Muscle of leg (tissue), 3 donors: ENCODE measurements at regions not wholly inside any gene's neighbourhood (a gene's known extent, or its start where the extent isn't known, plus 50 kb on each side); places are given as distances from the start of the nearest gene placed in this dataset.
"Not testable (repeated sequence)": the region's sequence is repeated elsewhere in the genome, so short reads cannot be mapped to it uniquely, and the experiment has no call there.

ENCODE experiments used
- DNase-seq: peaks from one replicate; pipeline ENCODE4 v3.0.0; 2013
- H3K27ac ChIP-seq: one replicate; pipeline ENCODE4 v1.5.1; 2013; ENCODE audit warnings: mild to moderate bottlenecking, low read length, control low read depth
- H3K27me3 ChIP-seq: one replicate; pipeline ENCODE4 v1.6.1; 2013; ENCODE audit warnings: low read length; ENCODE audit not compliant: control insufficient read depth, insufficient read depth
- H3K36me3 ChIP-seq: one replicate; pipeline ENCODE4 v1.6.1; 2013; ENCODE audit warnings: low read length; ENCODE audit not compliant: control insufficient read depth, insufficient read depth
- H3K4me1 ChIP-seq: one replicate; pipeline ENCODE4 v1.6.1; 2013; ENCODE audit warnings: low read length; ENCODE audit not compliant: control insufficient read depth, insufficient read depth
- H3K4me3 ChIP-seq: one replicate; pipeline ENCODE4 v1.5.1; 2013; ENCODE audit warnings: low read length, control low read depth
- H3K9me3 ChIP-seq: replicated peaks from 2 replicates; pipeline ENCODE4 v1.6.1; 2013; ENCODE audit warnings: low read depth, low read length; ENCODE audit not compliant: control insufficient read depth
- WGBS: methylation state at CpG from one replicate; pipeline ENCODE4 v1.1.5; 2013; ENCODE audit warnings: missing lambda C conversion rate; ENCODE audit not compliant: insufficient coverage; 5-methylcytosine and 5-hydroxymethylcytosine counted together

- no peaks in the 10 kb centered on the region for H3K36me3 ChIP-seq
Measured at GRCh38 chr4:167903291-167903721, 189.0 kb upstream of the ANXA10 start.

GRCh38 chr4:167906851-167907250 is 185.5 kb upstream of the ANXA10 start:
- no peak for DNase-seq
- no CpG with 5 or more reads among the region's 1 CpG for WGBS

More at GRCh38 chr4:167903291-167903721, 189.0 kb upstream of the ANXA10 start:
- Histone ChIP-seq H3K9me3 (no peaks in the 10 kb centered on the region), H3K27ac (no peak overlapping the region), H3K4me1 (no peaks in the 10 kb centered on the region), H3K27me3 (no peaks in the 10 kb centered on the region), H3K4me3 (no peak overlapping the region)
- WGBS = no CpG with 5 or more reads among the region's 1 CpG
- no peak for DNase-seq

GRCh38 chr4:167908816-167909215 is 183.5 kb upstream of the ANXA10 start:
- Histone ChIP-seq H3K9me3 (no peaks in the 10 kb centered on the region), H3K4me3 (no peak overlapping the region), H3K27me3 (no peaks in the 10 kb centered on the region), H3K4me1 (no peaks in the 10 kb centered on the region), H3K27ac (no peak overlapping the region), H3K36me3 (no peaks in the 10 kb centered on the region)
- DNase-seq = no peak

More at GRCh38 chr4:167906851-167907250, 185.5 kb upstream of the ANXA10 start:
- no peaks in the 10 kb centered on the region for H3K4me1 ChIP-seq
- H3K27me3 ChIP-seq = no peaks in the 10 kb centered on the region
- H3K36me3 ChIP-seq = no peaks in the 10 kb centered on the region
- H3K9me3 ChIP-seq = no peaks in the 10 kb centered on the region
- H3K27ac ChIP-seq = no peak overlapping the region
- H3K4me3 ChIP-seq = no peak overlapping the region

- not testable (repeated sequence) for H3K9me3 ChIP-seq, H3K27me3 ChIP-seq, H3K36me3 ChIP-seq, H3K4me1 ChIP-seq, DNase-seq, H3K27ac ChIP-seq, H3K4me3 ChIP-seq
- WGBS = no CpG with 5 or more reads among the region's 3 CpGs
Measured at GRCh38 chr4:167912535-167912934, 179.8 kb upstream of the ANXA10 start.

GRCh38 chr4:167918077-167918476 is 174.3 kb upstream of the ANXA10 start:
- Histone ChIP-seq H3K4me1 (no peaks in the 10 kb centered on the region), H3K27ac (no peak overlapping the region), H3K9me3 (no peaks in the 10 kb centered on the region), H3K4me3 (no peak overlapping the region), H3K36me3 (no peaks in the 10 kb centered on the region), H3K27me3 (no peaks in the 10 kb centered on the region)
- DNase-seq = no peak
- WGBS = 90% methylated on average over 1 of the region's 1 CpG

- Histone ChIP-seq H3K27me3 (no peaks in the 10 kb centered on the region), H3K9me3 (no peaks in the 10 kb centered on the region), H3K27ac (no peak overlapping the region), H3K36me3 (no peaks in the 10 kb centered on the region), H3K4me1 (no peaks in the 10 kb centered on the region), H3K4me3 (no peak overlapping the region)
- no CpG with 5 or more reads among the region's 1 CpG for WGBS
- DNase-seq = no peak
Measured at GRCh38 chr4:167930166-167930565, 162.2 kb upstream of the ANXA10 start.

GRCh38 chr4:167934216-167934615 is 158.1 kb upstream of the ANXA10 start:
- Histone ChIP-seq H3K9me3 (no peaks in the 10 kb centered on the region), H3K27me3 (no peaks in the 10 kb centered on the region), H3K4me1 (no peaks in the 10 kb centered on the region), H3K4me3 (no peak overlapping the region), H3K27ac (no peak overlapping the region), H3K36me3 (no peaks in the 10 kb centered on the region)
- 61% methylated on average over 4 of the region's 4 CpGs for WGBS
- DNase-seq = no peak

GRCh38 chr4:167939863-167940616 is 152.3 kb upstream of the ANXA10 start:
- Histone ChIP-seq H3K36me3 (no peaks in the 10 kb centered on the region), H3K4me3 (no peak overlapping the region), H3K27ac (no peak overlapping the region), H3K27me3 (no peaks in the 10 kb centered on the region), H3K4me1 (no peaks in the 10 kb centered on the region), H3K9me3 (no peaks in the 10 kb centered on the region)
- WGBS = 67% methylated on average over 1 of the region's 10 CpGs
- peak; percentile 49 for DNase-seq

- Histone ChIP-seq H3K36me3 (no peaks in the 10 kb centered on the region), H3K27ac (no peak overlapping the region), H3K4me1 (no peaks in the 10 kb centered on the region), H3K4me3 (no peak overlapping the region), H3K9me3 (no peaks in the 10 kb centered on the region), H3K27me3 (no peaks in the 10 kb centered on the region)
- peak; percentile 5 for DNase-seq
- no CpG with 5 or more reads among the region's 3 CpGs for WGBS
Measured at GRCh38 chr4:167943872-167944505, 148.3 kb upstream of the ANXA10 start.

GRCh38 chr4:167944721-167945120 is 147.6 kb upstream of the ANXA10 start:
- Histone ChIP-seq H3K4me1 (no peaks in the 10 kb centered on the region), H3K36me3 (no peaks in the 10 kb centered on the region), H3K4me3 (no peak overlapping the region), H3K9me3 (no peaks in the 10 kb centered on the region), H3K27me3 (no peaks in the 10 kb centered on the region), H3K27ac (no peak overlapping the region)
- DNase-seq = no peak
- WGBS = no CpG with 5 or more reads among the region's 2 CpGs
